Transverse colon (tissue), 4 donors: ENCODE measurements at regions not wholly inside any gene's neighbourhood (a gene's known extent, or its start where the extent isn't known, plus 50 kb on each side); places are given as distances from the start of the nearest gene placed in this dataset.

Source experiments
- CTCF ChIP-seq, 5 experiments: fragments of 200-600 bp in 3 of 5; fragments of 450-650 bp in 2 of 5; sonication (generic) in 3 of 5; IDR thresholded peaks; 1 replicate in 2 of 5; 2 replicates in 3 of 5; pipeline ENCODE4 v1.5.1; 2016 to 2017; ENCODE audit warnings: antibody characterized with exemption in 5 of 5, inconsistent platforms in 3 of 5, mild to moderate bottlenecking in 2 of 5, moderate library complexity in 1 of 5
- POLR2A ChIP-seq: fragments of 450-650 bp; IDR thresholded peaks from one replicate; pipeline ENCODE4 v1.6.1; 2016; ENCODE audit warnings: antibody characterized with exemption, mild to moderate bottlenecking, moderate library complexity
- POLR2AphosphoS5 ChIP-seq, 3 donors: sonication (generic); formaldehyde crosslinking; IDR thresholded peaks; one replicate each; pipeline ENCODE4 v1.6.1; 2016; ENCODE audit warnings: antibody characterized with exemption in 3 of 3

- TF ChIP-seq CTCF (IDR thresholded peaks at IDR 0.05) (no peak), POLR2A (no peak), POLR2AphosphoS5 (IDR thresholded peaks at IDR 0.05) (no peak)
Measured at GRCh38 chr9:18075253-18075952, 398.6 kb upstream of the ADAMTSL1 start.
